Heart left ventricle (tissue), 13 donors: ENCODE measurements at regions not wholly inside any gene's neighbourhood (a gene's known extent, or its start where the extent isn't known, plus 50 kb on each side); places are given as distances from the start of the nearest gene placed in this dataset.

ENCODE experiments used
- POLR2A ChIP-seq, 2 donors: fragments of 450-650 bp; IDR thresholded peaks; one replicate each; pipeline ENCODE4 v1.6.1; 2017; ENCODE audit warnings: antibody characterized with exemption in 2 of 2, mild to moderate bottlenecking in 2 of 2, moderate library complexity in 2 of 2
- TF ChIP-seq, protein P1 (sequence below), 12 donors: fragments of 200-600 bp; sonication (generic) in 4 of 12; IDR thresholded peaks; one replicate each; pipeline versions ENCODE4 v1.5.0 to v1.8.0; 2018 to 2022; ENCODE audit warnings: antibody characterized with exemption in 12 of 12, mild to moderate bottlenecking in 5 of 12
- donor health status: ischemic (EF 13 %, LVEDD 7.1; RV severe dilation, severe dysfunction).
- donor health status: DM: no; HTN: yes; CAD: no.
- donor health status: DM: no; HTN: no; CAD: no.
- donor health status: ischemic (EF 25% LVEDD 6.9; RV normal size, moderate dysfunction).
- donor health status: ischemic (EF 25% LVEDD 5.7; RV mildly dilated, moderate dysfunction).
- donor health status: ischemic (EF 35%, LVEDD 5.7; RV mildly dilated, moderate dysfunction).
- donor health status: nonischemic (EF 11% LVEDD 7.7; RV severe dilation, severe dysfunction).
- donor health status: DM: yes; HTN: yes; CAD: no.
- donor health status: PGD.
- donor health status: ischemic (EF 29% LVEDD 5.4; RV normal size, mild dysfunction).
- donor health status: nonischemic (EF 23%, LVEDD 6.1; RV moderate dilation, normal function).

DNA sequence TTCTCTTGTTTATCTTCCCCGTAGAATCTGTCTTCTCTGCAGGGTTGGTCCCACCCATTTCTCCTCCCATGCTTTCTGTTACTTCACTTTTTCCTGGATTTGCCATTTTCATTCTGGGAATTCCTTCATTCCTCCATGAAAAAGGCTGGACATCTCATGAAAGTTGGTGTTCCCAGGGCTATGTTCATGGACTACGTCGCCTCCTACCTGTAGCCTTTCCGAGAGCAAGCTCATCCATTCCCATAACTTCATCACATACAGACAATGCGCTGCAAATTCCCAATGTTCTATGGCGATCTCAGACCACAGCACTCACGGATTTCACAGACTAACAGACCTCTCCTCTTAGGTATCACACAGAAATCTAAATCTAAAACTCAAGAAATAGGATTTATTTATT is 217.1 kb downstream of the EXOC5 start:
- TF ChIP-seq, protein P1, sequence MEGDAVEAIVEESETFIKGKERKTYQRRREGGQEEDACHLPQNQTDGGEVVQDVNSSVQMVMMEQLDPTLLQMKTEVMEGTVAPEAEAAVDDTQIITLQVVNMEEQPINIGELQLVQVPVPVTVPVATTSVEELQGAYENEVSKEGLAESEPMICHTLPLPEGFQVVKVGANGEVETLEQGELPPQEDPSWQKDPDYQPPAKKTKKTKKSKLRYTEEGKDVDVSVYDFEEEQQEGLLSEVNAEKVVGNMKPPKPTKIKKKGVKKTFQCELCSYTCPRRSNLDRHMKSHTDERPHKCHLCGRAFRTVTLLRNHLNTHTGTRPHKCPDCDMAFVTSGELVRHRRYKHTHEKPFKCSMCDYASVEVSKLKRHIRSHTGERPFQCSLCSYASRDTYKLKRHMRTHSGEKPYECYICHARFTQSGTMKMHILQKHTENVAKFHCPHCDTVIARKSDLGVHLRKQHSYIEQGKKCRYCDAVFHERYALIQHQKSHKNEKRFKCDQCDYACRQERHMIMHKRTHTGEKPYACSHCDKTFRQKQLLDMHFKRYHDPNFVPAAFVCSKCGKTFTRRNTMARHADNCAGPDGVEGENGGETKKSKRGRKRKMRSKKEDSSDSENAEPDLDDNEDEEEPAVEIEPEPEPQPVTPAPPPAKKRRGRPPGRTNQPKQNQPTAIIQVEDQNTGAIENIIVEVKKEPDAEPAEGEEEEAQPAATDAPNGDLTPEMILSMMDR (IDR thresholded peaks at IDR 0.05): no peak
- TF ChIP-seq POLR2A (IDR thresholded peaks at IDR 0.05): no peak
